Activated naive CD4-positive, alpha-beta T cell (primary cell): ENCODE measurements at regions not wholly inside any gene's neighbourhood (a gene's known extent, or its start where the extent isn't known, plus 50 kb on each side); places are given as distances from the start of the nearest gene placed in this dataset.

ENCODE experiments used
- DNase-seq, 4 experiments: peaks; one replicate each; lab custom pipeline; 2025; lab: John Stamatoyannopoulos, UW

DNA sequence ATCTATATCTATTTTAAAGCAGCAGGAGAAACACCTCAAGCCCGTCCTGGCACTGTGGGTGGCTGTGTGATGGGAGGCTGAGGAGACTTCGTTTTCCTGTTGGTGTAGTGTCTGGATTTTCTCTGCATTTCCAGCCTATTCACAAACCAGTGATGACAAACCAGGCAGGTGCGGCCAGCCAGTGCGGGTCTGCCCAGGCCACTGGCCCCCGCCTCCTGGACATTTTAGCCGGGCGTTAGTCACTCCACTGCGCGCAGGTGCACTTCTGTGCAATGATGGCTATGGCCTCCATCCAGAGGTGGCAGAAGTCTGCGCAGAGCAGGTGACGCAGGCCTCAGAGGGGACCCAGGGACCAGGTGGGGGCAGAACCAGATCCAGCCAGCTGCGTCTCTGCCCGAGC, 64.9 kb upstream of the PITRM1 start:
- DNase-seq: no peak

DNA sequence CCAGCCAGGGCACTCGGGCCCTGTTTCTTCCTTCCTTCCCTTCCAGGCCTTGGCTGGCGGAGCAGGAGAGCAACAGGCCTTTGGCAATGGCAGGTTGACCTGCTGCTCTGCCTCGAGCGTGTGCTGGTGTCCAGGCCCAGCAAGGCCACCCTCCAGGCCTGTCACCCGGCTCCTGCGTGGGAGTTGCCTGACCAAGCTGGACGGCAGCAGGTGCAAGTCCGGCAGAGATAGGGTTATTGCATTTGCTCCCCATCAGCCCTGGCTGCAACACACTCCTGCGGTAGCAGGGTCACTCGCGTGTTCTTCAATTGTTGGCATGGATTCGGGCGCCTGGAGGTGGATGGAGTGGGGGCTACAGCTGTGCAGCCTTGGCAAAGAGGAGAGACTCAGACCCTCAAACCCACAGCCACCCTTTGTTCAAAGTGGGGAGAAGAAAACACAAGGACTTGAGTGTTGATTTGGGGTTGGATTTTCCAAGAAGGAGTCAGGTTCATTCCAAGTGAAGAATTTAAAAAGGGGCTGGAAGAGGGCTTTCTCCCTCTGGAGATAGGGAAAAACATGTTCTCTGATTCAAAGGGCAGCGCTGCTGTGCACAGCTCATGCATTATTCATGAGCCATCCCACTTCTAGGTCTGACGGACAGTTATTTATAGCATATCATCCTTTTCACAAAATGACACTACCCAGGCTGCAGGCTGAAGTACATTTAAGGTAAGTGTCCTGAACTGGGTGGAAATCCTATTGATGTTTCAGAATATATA, 64.2 kb upstream of the PITRM1 start:
- no peak for DNase-seq

DNA sequence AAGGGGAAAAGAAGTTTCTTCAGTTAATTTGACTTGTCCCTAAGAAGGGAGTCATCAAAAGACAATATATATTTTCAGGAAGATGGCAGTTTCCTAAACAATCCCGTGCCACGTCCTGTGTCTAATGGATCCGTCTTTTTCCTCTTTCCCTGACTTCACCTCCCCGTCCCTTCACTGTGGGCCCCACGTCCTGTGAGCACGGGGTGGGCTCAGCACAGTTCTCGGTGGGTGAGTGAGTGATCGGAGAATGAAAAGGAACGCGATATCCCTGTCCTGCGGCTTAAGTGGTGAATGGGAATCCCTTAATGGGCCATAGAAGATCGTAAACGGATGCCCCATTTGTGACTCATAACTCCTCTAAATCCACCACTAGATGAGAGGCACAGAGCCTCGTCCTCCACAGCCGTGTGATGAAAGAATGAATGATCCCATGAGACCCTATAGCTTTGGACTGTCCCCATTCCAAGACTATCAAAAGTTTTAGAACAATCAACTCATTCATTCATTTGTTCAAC, 63.5 kb upstream of the PITRM1 start:
- no peak for DNase-seq

DNA sequence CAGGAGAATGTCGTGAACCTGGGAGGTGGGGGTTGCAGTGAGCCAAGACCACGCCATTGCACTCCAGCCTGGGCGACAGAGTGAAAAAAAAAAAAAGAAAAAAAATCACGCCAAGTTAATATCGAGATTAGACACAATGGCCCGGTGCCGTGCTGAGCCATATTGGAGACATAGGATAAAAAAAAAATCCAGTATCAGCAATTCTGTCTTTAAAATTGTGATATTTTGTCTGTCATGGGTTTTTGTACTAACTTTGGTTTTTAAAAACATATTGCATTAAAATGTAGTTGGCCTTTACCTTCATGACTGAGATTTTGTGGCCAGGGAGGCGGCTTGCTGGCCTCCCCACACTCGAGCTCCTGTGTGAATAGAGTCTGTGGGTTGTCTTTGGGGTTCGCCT, 62.8 kb upstream of the PITRM1 start:
- no peak for DNase-seq

DNA sequence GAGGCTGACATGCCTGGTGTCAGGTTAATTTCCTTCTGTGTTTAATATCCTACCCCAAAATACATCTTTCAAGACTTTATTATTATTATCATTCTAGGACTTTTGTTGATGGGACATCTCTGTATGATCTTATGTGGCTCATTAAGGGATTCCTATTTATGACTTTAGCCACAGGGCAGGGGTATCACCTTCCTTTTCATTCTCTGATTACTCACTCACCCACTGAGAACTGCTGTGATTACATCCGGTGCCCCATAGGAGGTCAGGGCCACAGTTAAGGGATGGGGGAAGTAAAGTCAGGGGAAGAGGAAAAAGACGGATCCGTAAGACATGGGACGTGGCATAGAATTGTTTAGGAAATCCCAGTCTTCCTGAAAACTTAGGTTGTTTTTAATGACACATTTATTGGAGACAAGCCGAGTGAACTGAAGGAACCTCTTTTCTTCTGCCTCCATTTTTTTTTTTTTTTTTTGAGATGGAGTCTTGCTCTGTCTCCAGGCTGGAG, 61.0 kb upstream of the PITRM1 start:
- DNase-seq: no peak

DNA sequence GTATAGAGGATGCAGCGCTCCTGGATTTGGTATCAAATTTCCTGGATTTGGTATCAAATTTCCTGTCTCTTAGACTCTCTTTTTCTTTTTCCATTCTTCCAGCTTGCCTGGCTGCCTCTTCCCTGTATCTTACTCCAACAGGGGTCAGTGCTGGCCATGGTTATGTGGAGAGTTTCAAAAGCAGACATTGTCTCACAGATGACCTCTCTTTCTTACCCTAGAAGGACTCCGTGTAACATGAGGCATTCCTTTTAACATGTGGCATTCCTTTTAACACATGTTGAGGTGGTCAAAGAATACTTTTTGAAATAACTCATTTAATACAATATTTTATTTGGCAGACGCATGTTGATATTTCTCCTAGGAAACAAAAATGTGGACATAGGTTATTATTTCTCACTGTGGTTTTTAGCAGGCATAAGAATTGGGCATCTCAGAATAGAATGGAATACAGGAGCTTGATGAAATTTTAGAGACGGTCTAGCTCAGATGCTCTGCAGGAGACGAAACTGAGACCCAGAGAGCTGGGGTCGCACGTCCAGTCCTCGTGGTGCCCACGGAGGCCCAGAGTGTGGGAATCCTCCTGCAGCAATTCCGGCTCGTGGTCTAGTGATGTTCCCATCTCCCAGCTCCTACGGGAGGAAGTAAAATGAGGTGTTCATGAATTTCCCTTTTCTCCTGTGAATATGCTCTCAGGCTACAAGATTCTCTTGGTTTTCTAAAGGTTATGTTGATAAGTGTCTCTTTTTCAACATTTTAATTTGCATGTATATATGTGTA, 59.6 kb upstream of the PITRM1 start:
- DNase-seq: no peak

DNA sequence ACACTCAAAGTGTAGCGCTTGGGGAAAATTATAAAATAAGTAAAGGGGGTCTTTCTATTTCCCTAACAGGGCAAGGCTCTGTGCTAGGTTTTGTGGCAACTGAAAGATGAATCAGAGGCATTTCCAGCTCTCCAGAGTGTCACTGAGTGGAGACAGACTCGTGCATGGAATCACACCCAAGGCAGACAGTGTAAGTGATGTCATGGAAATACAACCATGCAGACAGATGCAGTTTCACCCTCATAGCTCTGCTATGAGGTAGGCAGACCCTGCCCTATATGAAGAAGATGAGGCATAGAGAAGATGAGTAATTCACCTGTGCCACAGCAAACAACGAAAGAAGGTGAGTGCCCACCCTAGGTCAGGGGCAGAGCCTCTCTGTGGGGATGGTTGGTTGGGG, 57.2 kb upstream of the PITRM1 start:
- DNase-seq: no peak

DNA sequence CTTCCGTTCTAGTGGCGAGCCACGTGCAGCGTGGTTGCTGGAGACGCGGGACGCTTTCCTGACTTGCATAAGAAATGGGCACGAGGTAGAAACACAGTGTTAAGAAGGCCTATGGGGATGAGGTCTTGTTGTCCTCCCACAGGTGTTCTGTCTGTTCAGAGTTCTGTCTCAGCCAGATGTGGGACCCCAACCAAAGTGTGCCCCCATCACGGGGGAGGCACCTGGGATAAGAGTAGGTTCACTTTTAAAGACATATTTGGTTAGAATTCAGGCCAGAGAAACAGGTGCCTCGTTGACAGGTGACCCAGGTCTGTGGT, 56.0 kb upstream of the PITRM1 start:
- DNase-seq: no peak

DNA sequence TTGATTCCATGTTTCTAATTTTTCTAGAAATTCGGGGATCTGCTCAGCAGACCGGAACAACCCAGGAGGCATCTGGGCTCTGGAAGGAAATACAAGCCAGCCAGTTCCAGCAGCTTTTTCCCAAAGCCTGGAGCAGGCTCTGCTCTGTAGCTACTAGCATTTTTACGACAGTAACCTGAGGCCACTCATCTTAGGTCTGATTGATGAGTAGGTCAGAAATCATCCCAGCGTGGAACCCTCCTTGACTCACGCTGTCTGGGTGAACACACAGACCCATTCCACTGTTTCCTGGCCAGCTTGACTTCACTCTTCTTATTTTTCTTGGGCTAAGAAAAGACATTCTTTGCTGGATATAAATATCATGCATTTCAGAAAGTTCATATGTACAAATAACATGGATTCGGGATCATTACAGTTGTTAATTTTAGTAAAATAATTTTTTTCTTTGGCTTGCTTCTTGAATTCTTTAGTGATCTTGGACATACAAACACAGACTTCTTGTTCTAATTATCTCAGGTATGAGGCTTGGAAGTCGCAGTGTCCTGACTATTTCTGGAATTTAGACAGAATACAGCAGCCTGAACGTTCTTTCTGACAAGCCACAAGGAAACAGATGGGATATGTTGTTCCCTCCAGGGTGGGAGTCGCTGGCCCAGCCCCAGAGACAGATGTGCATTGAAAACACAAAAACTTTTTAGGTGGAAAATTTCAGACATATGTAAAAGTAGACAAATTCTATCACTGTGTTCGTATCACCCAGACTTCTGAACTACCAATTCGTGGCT, 54.6 kb upstream of the PITRM1 start:
- DNase-seq: no peak

DNA sequence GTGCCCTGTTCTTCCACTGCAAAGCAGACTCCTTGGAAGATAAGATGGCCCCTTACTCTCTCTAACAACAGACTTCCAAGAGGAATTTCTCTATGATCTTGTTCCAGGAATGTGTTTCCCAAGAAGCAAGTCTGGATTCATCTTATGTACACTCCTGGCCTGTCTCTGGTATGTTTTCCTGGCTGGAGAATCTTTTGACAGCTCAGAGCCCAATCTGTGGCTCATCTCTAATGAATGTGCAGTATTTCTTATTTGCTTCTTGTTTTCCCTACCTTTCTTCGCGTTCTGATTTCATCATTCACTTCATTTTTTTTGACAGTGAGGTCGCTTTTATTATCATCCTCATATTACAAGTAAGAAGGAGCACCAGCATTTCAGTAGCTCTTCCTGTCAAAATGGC, 53.0 kb upstream of the PITRM1 start:
- no peak for DNase-seq

DNA sequence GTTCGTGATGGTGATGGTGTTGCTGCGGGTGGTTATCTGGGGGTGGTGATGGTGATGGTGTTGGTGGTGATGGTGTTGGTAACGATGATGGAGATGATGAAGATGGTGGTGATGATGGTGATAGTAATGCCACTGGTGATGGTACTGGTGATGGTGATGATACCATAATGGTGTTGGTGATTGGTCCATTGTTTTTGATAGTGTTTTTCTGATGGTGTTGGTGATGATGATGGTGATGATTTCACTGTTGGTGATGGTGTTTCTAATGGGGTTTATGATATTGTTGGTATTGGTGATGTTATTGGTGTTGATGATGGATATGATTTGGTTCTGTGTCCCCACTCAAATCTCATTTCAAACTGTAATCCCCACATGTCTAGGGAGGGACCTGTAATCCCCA, 51.7 kb upstream of the PITRM1 start:
- DNase-seq: no peak

DNA sequence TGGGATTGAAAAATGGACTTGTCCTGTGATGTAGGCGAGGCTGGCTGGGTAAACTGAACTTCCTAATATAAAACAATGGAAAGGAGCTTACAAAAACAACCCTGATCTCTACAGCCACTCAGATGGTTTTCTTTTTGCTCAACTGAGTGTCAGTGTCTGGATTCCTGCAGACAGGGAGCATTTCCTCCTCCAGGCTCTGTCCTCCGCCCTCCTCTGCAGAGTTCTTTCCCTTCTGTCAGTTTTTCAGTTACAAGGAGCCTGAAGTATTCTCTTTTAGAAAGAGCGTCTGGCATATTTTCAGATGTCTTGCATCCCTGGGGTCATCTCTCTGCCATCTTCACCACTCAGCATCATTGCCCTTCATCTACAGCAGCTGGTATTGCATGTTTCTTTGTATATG, 50.0 kb upstream of the PITRM1 start:
- no peak for DNase-seq
